ENCODE measurements at regions not wholly inside any gene's neighbourhood (a gene's known extent, or its start where the extent isn't known, plus 50 kb on each side); places are given as distances from the start of the nearest gene placed in this dataset.

DNA sequence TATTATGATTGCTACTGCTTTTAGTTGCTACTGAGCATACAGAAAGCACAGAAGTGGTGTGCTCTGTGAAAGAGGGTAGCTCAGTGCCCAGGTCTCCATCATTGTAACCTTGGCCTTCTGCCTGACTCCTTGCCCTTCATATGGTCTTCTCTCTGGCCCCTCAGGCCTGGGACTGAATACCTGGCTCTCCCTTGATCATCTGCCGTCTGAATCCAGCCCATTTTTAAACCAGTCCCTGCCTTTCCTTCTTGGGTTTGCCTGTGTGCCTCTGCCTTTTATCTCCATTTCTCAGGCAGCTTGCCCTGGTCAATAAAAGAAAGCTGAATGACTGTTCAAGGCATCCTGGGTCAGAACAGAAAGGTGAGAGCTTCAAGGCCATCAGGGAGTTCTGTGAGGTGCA is 109.1 kb upstream of the ZNF438 start:
- no peak for DNase-seq (ENCODE audit: low read depth)
- TF ChIP-seq, protein P1, sequence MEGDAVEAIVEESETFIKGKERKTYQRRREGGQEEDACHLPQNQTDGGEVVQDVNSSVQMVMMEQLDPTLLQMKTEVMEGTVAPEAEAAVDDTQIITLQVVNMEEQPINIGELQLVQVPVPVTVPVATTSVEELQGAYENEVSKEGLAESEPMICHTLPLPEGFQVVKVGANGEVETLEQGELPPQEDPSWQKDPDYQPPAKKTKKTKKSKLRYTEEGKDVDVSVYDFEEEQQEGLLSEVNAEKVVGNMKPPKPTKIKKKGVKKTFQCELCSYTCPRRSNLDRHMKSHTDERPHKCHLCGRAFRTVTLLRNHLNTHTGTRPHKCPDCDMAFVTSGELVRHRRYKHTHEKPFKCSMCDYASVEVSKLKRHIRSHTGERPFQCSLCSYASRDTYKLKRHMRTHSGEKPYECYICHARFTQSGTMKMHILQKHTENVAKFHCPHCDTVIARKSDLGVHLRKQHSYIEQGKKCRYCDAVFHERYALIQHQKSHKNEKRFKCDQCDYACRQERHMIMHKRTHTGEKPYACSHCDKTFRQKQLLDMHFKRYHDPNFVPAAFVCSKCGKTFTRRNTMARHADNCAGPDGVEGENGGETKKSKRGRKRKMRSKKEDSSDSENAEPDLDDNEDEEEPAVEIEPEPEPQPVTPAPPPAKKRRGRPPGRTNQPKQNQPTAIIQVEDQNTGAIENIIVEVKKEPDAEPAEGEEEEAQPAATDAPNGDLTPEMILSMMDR (conservative IDR thresholded peaks at IDR 0.05; ENCODE audit: low read depth, low read length) = no peak
- no peak overlapping the region for H3K4me3 ChIP-seq (ENCODE audit: low read depth, low read length)

DNA sequence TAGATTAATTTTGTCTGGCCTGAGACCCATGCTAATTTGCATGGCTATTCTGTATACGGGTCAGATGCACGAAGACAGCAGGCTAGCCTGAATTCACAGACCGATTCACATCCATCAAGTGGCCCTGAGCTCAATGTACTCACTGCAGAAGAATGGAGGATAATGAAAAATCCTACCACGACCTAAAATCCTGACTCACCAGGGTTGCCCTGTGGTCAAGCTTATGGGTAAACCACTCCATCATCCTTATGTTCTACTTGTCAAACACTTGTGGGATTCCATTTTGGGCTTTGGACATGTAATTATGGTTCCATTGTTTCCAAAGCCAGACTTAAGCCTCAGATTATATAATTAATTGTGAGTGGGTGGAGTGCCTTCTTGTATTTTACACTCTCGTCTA is 110.4 kb upstream of the ZNF438 start:
- TF ChIP-seq, protein P1 (conservative IDR thresholded peaks at IDR 0.05; ENCODE audit: low read depth, low read length) = no peak
- no peak overlapping the region for H3K4me3 ChIP-seq (ENCODE audit: low read depth, low read length)
- no peak for DNase-seq (ENCODE audit: low read depth)

DNA sequence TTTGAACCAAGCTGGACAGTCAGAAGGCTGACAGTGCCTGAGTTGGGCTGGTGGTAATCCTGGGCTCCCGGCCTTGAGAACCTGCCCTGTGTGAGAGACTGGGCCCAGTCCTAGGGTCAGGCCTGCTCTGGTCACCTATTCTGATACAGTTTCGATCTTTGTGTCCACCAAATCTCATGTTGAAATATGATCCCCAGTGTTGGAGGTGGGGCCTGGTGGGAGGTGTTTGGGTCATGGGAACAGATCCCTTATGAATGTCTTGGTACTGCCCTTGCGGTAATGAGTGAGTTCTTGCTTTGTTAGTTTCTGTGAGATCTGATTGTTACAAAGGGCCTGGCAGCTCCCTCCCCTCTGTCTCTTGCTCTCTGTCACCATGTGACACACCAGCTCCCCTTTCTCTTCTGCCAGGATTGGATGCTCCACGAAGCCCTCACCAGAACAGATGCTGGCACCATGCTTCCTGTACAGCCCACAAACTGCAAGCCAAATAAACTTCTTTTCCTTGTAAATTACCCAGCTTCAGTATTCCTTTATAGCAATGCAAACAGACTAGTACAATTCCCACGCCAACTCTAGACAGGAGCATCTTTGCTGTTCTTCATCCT is 111.8 kb upstream of the ZNF438 start:
- TF ChIP-seq, protein P1 (conservative IDR thresholded peaks at IDR 0.05; ENCODE audit: low read depth, low read length) = no peak
- H3K4me3 ChIP-seq (ENCODE audit: low read depth, low read length) = no peak overlapping the region
- no peak for DNase-seq (ENCODE audit: low read depth)

DNA sequence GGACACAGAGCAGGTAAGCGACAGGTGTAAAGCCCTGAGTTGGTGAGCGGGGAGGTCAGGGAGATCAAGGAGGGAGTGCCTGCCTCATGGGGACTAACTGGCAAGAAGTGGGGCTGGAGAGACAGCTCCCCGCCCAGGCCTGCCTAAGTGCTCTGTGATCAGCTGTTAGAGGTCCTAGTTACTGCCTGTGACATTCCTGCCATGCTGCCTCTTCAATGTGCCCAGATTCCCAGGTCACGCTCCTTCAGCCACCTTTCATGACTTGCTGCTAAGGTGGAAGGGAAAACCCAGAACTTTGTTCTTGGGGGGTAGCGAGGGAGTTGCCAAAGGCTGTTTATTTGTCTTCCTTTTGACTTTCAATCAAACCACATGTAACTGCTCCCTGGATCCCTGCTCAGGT is 114.3 kb upstream of the ZNF438 start:
- no peak for DNase-seq (ENCODE audit: low read depth)
- TF ChIP-seq, protein P1 (conservative IDR thresholded peaks at IDR 0.05; ENCODE audit: low read depth, low read length) = no peak
- no peak overlapping the region for H3K4me3 ChIP-seq (ENCODE audit: low read depth, low read length)

DNA sequence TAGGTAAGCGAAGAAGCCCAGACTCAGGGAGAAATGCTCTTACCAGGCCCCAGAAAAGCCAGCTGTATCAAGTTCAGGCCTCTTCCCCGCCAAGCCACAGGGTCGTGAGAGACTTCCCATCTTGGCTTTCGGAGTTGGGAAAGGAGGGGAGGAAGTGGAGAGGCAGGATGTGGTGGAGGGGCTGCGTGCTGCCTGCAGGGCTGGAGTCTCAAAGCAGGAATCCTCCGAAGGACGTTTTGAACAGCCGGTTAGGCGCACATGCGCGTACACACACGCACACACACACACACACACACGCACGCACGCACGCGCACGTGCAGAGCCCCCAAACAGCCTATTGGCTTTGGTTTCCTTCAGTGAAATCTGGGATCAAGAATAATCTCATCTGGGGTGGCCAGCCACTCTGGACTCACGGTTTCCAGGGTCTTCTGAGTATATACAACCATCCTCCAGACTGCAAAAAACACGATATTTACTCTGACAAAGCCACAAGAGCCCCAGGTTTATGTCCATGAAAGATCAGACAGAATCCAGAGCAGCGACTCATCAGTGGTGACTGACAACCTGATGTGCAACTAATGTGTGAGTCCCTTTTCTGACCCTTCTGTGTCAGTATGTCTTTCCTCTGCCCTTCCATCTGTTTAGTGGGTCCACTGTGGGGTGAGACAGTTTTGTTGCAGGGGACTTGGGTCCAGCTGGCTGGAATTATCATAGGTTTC is 115.0 kb upstream of the ZNF438 start:
- no peak overlapping the region for H3K4me3 ChIP-seq (ENCODE audit: low read depth, low read length)
- TF ChIP-seq, protein P1 (conservative IDR thresholded peaks at IDR 0.05; ENCODE audit: low read depth, low read length) = no peak
- peak; percentile 37 for DNase-seq (ENCODE audit: low read depth)

DNA sequence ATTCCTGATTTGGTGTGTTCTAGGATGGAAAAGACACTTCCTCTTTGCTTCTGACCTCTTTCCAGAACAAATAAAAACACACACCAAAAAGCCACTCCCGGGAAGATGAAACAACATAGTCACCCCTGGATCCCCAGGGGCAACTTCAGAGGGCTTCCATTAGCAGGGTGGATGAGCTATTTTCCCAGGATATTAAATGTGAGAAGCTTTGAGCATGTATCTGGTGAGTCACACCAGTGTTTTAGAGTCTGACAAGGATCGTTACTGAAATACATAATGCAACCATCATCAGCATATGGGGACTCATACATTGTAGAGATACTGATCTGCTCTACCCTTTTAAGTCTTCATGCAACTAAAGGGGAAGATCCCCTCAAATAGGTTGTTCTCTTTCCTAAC is 115.5 kb upstream of the ZNF438 start:
- no peak for DNase-seq (ENCODE audit: low read depth)
- no peak overlapping the region for H3K4me3 ChIP-seq (ENCODE audit: low read depth, low read length)
- TF ChIP-seq, protein P1 (conservative IDR thresholded peaks at IDR 0.05; ENCODE audit: low read depth, low read length) = no peak

DNA sequence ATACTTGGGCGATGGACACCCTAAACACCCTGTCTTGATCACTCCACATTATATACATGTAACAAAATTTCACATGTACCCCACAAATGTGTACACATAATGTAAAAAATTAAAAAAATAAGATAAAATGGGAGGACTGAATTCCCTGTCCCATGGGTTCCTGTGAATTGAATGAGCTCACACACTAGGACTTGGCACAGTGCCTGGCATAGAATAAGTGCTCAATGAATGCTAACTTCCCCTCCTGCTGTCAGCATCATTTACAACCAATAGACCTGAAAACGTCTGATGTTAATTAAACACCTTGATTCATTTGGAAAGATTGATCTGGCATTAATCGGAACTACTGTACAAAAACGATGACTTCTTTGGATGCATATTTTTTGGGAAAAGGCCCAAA is 117.3 kb upstream of the ZNF438 start:
- no peak for DNase-seq (ENCODE audit: low read depth)
- H3K4me3 ChIP-seq (ENCODE audit: low read depth, low read length) = no peak overlapping the region
- TF ChIP-seq, protein P1 (conservative IDR thresholded peaks at IDR 0.05; ENCODE audit: low read depth, low read length) = no peak

Data from epithelial cell of proximal tubule (primary cell).